NCI-H2029 treated with DMSO at 0.1 percent for 48 hours (cell line): ENCODE measurements at regions not wholly inside any gene's neighbourhood (a gene's known extent, or its start where the extent isn't known, plus 50 kb on each side); places are given as distances from the start of the nearest gene placed in this dataset.

Experiments used
- DNase-seq: peaks from one replicate; lab custom pipeline; 2025; lab: John Stamatoyannopoulos, UW

DNA sequence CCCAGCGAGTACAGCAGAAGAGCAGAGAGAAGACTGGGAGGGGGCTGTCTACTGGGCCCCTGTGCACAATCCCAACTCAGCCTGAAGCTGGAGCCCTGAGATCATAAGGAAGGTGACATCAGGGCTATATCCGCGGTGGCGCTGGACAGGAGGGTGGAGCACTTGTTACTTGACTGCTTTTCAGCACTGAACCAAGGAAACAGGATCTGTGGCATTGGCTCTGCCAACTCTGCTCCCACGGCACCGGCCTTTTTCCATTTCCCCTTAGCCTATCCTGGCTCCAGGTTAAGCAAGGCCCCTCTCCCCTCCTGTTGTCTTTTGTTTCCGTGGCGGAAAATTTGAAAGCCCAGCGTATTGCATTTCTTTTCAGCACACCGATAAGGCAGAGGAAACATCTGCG lies 125.0 kb upstream of the IRX3 start:
- DNase-seq = no peak

DNA sequence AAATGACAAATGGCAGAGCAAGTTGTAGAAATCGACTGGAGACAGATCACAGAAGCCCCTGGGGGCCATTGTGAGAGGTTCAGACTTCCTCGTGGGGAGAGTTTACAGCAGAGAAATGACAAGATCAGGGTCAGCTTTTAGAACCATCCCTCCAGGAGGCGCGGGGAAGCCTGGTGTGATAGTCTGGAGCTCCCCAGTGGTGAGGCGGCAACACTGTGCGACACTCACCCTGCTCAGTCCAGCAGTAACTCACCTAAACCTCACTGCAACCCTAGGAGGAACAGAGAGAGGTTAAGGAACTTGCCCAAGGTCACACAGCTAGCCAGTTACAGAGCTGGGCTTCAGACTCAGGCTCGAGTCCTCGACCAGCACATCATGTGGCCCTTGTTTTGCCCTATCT lies 123.4 kb upstream of the IRX3 start:
- DNase-seq = no peak

DNA sequence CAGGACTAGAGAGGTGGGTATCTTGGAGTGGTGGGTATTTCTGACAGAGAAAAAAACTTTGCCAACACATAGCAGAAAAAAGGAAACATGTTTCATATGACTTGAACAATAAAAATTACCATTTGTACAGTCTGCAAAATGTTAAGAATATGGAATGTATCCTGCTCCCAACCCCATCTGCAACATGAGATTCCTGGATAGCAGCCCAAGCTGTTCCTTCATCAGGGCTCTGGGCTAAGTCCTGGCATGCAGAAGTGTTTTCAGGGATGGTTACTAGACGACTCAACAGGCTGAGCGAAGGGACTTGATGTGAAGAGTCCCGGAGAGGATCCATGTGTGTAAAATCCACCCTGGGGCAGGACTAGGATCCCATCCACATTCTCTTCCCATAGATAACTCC lies 121.0 kb upstream of the IRX3 start:
- no peak for DNase-seq

DNA sequence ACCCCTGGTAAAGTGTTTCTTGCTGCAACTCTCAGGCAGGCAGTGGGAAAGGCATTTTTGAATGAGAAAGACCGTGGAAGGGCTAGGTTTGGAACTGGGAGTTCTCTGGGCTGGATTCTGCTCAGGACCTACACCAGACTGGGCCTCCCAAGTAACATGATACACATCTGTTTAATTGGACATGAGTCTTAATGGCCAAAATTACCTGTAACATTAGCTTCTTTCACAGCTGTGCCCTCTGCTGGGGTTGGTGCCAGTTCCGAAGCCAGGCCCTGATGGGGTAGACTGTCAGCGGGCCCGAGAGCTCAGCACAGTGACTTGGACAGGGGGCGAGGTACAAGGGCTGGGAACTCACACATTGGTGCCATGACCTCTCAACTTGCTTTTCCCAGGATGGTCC lies 118.9 kb upstream of the IRX3 start:
- no peak for DNase-seq

DNA sequence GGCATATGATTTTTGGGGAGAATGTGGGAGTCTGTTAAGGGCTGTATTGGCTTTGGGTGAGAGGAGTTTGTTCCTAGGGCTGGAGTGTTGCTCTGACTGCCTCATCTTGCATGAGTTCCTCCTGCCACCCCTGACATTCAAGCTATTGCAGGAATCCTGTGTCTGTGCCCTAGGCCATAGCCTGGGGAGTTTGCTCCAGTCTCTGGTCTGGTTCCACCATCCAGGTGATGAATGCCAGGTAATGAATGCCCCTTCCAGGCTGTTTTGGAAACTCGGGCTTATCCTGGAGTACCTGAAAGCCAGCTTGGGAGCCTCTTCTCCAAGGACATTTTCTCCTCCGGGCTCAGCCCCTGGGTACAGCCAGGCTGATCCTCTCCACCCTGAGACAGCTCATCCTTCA lies 117.0 kb upstream of the IRX3 start:
- no peak for DNase-seq

DNA sequence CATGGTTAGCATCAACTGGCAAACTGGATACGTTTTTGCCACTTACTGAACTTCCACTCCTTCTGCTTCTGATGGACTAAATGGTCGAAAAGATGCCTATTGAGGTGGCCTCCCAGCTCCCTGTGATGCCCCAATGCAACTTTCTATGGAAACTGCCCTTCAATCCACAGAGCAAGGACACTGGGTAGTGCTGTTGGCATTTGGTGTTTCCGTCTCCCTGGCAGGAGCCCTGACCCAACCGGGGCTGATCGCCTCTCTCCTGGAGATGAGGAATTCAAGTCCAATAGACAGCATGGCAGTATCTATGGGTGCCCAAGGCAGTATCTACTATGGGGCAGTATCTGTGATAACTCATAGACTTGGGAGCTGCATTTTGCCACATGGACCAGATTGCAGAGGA lies 116.3 kb upstream of the IRX3 start:
- no peak for DNase-seq

DNA sequence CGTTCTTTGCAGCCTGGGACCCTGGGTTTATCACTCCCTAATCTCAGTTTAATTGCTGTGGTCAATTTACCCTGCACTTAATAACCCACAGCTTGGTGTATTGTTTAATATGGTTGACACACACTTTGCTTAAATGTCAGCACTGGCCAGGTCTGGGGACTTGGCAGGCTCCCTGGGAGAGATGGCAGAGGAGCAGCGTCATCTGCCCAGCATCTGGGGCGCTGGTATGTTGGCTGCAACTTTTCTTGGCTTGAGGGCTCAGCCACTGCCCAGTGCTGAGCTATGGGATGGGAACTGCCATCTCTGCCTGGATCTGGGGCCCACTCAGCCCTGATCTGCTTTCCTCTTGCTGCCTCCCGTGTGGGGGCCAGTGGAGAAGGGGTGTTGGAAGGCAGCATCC lies 115.7 kb upstream of the IRX3 start:
- no peak for DNase-seq

DNA sequence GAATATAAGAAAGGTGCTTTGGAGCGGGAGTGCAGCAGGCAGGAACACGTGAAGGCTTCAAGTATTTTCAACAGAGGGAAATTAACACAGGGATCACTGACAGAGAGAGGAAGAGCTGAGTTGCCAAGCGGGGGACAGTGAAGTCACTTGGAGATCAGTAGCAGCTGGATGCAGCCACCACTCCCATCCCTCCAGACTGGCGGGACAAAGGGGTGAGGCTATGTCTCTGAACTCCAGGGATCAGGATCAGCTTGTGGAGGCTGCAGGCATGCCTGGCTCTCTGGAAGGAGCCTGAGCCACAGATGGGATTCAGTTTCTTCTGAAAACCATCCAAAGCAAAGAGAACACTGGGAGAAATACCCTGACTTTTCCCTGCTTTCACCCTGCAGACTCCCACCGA lies 113.7 kb upstream of the IRX3 start:
- no peak for DNase-seq

DNA sequence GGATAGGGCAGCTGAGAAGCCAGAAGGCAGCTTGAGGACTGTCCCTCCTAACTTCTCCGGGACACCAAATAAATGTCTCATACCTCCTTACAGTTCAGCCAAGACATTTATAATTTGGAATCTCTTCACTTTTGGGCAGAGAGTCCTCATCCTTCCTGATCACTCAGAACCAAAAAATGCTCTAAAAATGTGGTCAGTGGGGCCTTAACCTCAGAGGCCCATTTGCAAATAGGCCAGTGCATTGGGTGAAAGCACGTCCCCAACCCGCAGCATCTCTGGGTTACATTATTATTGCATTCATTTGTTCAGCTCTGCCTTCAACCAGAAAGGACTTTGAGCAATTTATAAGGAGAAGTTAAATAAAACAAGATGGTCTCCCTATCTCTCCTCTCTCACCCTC lies 112.4 kb upstream of the IRX3 start:
- no peak for DNase-seq

DNA sequence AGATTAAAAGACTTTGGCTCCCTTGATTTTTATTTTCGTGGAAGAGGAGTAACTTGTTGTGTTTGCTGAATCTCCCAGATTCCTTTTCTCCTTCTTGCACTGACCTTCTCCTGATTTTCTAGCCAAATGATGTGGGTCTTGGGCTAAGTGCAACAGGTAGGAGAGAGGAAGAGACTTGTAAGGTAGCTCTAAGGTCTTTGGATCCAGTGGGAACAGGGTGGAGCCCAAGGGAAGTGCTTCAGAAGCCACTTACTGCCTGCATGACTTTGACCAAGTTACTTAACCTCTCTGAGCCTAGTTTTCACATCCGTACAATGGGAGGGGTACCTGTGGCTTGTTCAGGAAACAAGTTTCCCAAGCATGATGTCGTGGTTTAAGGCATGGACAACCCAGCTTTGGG lies 111.3 kb upstream of the IRX3 start:
- no peak for DNase-seq

DNA sequence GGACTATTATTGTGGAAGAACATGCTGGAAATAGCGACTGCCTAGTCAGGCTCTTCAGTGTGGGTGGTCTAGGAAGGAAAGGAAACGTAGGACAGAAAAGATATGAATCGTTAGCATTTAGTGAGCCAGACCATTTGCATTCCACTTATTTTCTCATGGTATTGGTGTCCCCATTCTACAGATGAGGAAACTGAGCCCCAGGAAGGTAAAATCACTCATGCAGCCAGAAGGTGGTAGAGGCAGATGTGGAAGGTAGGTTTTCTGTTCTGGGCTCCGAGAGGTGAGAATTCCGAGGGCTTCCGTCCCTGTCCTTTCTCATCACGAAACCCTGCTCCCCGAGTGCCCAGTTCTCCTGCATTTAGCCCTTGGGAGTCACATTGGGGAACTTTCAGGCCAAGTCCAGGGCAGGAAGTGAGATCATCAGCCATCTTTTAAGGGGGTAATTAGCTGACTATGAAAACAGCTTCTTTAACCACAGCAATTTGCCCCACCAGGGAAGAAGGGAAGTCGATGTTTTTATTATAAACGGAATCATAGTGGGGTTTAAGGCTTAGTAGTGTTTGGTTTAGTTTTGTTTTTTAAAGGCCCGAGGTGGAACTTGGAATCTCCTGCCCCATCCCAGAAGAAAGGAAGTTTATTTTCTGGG lies 110.7 kb upstream of the IRX3 start:
- DNase-seq = no peak

DNA sequence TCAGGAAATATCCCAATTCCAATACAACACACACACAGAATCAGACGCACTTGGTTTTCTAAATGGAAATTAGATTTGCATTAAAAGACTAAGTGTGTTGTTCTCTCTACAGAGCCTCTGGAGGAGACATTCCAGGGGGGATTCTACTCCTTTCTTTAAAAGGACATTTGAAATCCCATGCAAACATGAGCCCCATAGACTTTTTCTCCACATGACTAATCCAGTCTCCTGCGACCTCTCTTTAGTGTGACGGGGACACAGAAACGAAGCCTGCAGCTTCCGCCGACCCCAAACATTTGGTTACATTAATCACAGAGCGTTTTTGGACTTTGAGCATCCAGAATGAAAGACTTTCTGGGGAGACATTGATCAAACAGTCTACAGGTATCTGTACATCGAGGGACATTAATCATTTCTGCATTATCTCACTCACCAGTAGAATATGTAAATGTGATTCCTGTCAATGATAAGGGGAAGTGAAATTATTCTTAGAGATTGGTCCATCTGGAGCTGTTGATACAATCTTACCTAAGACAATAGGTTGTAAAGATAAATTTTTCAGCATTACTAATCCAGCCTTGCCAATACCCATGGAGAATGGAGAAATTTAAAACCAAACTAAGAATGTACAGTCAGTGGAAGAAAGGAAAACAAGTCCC lies 103.4 kb upstream of the IRX3 start:
- no peak for DNase-seq

DNA sequence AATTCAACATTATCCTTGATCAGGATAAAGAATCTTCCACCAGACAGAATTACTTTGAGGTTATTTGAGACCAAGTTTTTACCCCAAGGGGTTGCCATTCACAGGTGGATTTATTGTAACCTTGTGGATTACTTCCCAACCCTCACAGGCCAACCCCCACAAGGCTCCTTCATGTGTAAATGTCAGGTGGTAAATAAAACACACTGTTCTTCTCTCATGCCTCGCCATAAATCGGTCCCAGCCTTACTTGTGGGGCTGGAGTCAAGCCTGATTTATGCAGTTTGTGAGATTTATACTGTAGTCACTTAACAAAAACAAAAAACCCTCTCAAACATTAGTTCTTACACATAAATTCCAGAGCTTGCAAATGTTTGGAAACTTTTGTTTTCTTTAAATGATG lies 98.6 kb upstream of the IRX3 start:
- DNase-seq = no peak

DNA sequence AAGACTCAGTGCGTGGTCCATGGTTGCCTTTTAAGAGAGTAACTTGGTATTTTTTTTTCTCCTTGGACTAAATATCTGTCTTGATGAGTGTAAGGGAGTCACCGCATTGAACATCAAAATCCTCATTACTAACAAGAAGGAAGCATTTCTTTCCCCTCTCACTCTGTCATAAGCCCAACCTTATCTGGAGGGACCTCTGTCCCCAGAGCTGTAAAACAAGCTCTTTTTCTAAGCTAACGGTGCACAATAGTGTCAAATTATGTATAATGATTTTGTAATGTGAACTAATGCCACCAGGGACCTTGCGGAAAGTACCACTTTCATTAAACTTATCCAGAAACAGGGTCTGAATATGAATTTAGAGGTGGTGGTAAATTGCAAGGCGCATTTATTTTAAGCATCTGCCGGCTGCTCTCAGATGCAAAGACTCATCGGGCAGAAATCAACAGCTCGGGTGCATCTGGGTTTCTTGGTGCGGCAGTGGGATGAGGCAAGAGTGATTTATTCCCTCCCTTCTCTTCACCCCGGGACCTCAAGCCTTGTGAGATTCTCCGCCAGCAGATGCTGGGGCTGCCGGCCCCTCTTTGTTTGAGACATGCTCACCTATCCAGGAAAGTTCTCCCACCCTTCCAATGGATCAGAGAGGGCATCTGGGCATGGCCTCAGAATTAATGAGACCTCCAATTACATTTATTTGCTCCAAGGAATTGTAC lies 95.2 kb upstream of the IRX3 start:
- no peak for DNase-seq

DNA sequence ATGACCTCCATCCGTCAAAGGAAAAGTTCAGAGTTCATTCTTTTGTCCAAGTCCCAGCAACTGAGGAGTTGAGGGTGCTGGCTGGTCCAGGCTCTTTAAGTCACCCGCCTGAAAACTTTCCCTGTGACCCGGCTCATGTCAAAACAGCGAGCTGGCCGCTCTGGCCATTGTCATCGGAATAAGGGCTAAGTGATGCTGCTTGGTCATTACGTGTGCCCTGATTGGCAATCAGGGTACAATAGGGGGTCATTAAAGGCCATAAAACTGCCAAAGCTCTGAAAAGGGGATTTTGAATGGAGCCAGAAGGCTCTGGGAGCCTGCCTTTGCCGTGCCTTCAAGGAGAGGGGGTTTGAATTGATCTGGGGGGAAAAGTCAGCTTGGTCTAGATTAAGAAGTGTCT lies 88.5 kb upstream of the IRX3 start:
- no peak for DNase-seq

DNA sequence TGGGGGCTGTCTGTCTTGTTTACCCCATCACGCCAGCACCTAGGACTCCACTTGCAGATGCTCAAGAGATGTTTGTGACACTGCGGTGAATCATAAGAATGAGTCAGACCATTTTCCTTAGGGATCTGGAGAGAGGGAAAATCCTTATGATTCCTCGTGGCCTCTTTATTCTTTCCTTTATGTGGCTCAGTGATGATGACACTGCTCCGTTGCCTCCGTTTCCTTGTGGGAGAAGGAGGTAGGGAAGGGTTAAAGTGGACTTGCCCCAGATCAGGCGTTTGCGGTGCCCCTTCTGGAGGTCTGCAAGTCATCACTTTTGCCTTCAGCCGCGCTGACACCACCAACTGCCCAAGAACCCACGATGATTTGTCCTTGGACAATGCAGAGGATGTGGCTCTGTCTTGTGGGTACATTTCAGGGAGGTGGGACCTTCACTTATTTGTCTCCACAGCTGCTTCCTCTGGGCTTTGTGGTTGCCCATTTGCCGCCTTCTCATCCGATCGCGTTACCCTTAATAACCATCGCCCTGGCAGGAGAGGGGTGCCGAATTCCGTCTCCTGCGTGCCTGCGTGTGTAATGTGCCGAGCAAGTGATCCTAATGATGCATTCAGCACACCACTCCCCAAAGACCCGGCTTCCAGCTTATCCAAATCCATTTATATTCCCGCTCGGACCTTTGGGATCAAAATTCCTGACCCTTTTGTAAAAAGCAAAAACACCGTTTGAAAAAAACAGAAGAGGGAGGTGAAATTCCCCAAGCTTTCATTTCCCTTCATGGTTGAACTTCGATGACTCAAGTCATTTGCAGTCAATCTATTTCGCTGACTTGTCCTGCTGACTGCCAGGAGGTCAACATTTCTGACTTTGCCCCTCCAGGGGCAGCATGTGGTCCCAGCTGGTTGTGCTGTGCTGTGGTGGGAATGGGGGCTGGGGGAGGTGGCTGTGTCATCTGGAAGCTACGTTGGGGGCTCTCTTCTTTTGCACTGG lies 87.2 kb upstream of the IRX3 start:
- DNase-seq = no peak

DNA sequence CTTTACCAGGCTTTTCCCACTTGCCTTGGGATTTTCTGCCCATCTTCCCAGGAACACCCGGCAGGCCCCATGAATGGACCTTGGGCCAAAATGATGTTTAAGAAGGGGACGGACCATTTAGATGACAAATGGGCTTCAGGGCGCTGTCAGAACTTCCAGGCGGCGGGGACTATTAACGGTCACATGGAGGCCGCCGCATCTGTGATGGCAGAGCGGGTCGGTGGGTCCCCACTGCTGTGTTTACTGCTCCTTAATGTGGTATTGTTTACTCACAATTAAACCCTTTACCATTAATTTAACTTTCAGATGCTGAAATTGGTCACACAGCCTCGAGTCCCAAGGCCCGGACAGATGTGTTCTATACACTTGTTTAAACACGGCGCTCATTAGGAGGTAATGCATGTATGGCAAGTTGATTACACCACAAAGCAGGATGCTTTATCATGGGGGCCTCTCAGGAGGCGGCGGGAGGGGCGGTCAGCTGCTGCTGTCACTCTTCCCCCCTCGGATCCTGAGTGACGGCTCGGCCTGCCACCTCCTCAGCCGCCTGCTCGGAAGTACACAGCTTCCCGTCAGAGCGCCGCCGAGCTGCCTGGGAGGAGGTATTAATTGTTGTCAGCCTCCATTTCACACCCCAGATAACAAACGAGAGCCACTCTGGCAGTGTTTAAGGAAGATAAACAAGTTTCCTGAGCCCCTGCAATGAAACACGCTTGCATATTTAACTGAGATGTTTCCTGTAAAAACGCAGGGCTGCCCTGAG lies 83.9 kb upstream of the IRX3 start:
- no peak for DNase-seq

DNA sequence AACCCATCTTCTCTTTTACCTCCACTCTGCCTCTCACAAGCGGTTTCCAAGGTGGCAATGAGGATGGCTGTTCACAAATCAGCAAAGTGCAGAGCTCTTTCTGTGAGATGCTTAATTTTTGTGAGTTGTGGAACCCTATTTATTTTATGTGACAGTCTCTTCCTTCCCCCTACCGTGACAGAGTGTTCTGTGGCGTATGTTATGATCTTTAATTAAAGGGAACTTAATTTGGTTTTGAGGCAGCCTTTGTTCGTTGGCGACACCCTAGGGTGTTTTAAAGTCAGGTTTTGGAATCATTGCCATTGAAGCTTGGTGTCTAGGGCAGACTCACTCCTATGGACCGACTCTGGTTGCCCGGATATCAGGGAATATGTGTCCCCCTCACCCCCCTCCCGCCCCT lies 83.3 kb upstream of the IRX3 start:
- no peak for DNase-seq

DNA sequence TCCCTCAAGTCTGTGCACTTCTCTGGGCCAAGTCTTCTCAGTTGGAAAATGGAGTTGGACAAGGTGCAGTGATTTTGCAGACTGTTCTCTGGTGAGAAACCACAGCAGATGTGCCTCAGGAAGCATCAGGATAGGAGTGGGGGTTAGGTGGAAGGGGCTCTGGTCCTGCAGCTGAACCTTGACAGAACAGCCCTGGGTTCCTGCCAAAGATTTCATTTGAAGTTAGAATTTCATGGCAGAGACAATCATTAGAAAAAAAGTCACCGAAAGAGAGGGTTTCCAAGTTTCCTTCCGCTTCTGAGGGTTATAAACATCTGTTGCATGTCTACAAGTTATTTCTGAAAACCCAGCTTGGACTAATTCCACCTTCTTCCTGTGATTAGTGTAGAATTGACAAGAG lies 80.4 kb upstream of the IRX3 start:
- no peak for DNase-seq

DNA sequence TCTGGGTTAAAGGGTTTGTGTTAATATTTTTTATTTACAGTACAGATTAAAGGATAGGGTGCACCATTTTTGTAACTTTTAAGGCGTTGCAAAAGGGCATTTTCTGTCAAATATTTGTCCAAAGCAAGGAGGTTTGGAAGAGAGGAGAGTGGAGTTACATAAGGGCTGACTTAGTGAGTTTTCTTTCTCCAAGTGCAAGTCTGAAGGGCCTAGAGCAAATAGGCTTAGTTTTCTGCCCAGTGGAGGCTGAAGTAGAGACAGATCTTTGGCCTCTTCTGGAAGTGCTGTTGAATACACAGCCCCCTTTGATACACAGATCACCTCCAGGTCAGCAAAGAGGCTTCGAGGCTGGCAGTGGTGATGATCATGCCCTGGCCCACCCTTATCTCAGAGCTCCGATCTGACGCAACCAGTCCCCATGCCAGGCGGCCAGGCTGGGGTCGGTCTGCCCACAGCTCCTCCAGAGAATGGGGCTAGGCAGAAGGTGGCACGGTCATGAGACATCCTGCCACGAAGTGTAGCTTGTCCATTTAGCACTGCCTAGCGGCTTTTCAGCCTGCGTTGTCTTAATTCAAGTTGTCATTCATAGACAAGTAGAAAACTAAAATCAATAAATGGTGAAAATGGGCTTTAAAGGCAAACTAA lies 79.5 kb upstream of the IRX3 start:
- DNase-seq = no peak

DNA sequence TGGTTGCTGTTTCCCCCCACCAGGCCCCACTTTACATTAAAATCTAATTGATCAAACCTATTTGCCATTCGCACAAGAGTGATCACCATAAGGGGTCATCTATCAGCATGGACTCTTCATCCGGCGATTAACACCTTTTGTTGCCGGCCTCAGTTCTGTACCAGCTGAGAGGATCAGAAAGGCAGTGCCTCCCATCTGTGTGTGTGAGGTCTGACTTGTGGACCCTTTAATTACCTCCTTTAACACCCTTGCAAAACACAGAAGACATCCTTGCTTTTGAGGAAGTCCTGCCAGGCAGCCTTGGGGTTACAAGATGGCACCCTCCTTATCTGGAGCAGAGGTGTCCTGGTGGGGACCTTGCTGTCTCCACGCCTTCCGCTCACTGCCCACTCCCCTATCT lies 77.2 kb upstream of the IRX3 start:
- DNase-seq = no peak
